ENCODE measurements at regions not wholly inside any gene's neighbourhood (a gene's known extent, or its start where the extent isn't known, plus 50 kb on each side); places are given as distances from the start of the nearest gene placed in this dataset.

- TF ChIP-seq CTCF (conservative IDR thresholded peaks at IDR 0.05; ENCODE audit: low read length) (no peak), EZH2phosphoT487 (IDR thresholded peaks at IDR 0.05; ENCODE audit: borderline replicate concordance, low read depth, low read length) (no peak)
These were observed 218.6 kb downstream of the NR2F2 start for GRCh38 chr15:96549136-96549535.
